ENCODE measurements at regions not wholly inside any gene's neighbourhood (a gene's known extent, or its start where the extent isn't known, plus 50 kb on each side); places are given as distances from the start of the nearest gene placed in this dataset.

DNA sequence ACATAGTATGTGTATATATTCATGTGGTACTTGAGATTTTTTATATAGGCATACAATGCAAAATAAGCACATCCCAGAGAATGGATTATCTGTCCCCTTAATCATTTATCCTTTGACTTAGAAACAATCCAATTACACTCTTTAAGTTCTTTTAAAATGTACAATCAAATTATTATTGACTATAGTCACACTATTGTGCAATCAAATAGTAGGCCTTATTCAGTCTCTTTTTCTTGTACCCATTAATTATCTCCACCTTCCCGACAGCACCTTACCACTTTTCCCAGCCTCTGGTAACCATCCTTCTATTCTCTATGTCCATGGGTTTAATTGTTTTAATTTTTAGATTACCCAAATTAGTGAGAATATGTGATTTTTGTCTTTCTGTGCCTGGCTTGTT is 914.1 kb downstream of the CCDC85A start:
- TF ChIP-seq, protein P1, sequence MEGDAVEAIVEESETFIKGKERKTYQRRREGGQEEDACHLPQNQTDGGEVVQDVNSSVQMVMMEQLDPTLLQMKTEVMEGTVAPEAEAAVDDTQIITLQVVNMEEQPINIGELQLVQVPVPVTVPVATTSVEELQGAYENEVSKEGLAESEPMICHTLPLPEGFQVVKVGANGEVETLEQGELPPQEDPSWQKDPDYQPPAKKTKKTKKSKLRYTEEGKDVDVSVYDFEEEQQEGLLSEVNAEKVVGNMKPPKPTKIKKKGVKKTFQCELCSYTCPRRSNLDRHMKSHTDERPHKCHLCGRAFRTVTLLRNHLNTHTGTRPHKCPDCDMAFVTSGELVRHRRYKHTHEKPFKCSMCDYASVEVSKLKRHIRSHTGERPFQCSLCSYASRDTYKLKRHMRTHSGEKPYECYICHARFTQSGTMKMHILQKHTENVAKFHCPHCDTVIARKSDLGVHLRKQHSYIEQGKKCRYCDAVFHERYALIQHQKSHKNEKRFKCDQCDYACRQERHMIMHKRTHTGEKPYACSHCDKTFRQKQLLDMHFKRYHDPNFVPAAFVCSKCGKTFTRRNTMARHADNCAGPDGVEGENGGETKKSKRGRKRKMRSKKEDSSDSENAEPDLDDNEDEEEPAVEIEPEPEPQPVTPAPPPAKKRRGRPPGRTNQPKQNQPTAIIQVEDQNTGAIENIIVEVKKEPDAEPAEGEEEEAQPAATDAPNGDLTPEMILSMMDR (IDR thresholded peaks at IDR 0.05; ENCODE audit: insufficient read depth, low read length, poor library complexity, severe bottlenecking), result no peak
- TF ChIP-seq EZH2phosphoT487 (conservative IDR thresholded peaks at IDR 0.05; ENCODE audit: low read length), result no peak

Data from SU-DHL-6 (cell line).